ENCODE measurements at regions not wholly inside any gene's neighbourhood (a gene's known extent, or its start where the extent isn't known, plus 50 kb on each side); places are given as distances from the start of the nearest gene placed in this dataset.

GRCh38 chr2:44084850-44085249 is 83.8 kb upstream of the PPM1B start:
- H3K27me3 Mint-ChIP-seq (ENCODE audit: low read depth): no peaks in the 10 kb centered on the region
- Histone ChIP-seq H2BK20ac (ENCODE audit: low read depth, low read length, poor library complexity, severe bottlenecking) (no peak overlapping the region), H3T11ph (ENCODE audit: low read length) (no peak overlapping the region), H4K8ac (replicated peaks; ENCODE audit: insufficient read length, low read depth, low read length) (no peak overlapping the region), H3K14ac (ENCODE audit: insufficient read depth, low read length) (no peak overlapping the region), H4K91ac (ENCODE audit: insufficient read length, low read depth, low read length) (no peak overlapping the region), H3K4ac (ENCODE audit: low read depth, low read length) (no peak overlapping the region), H3K56ac (ENCODE audit: insufficient read length, low read depth, low read length) (no peak overlapping the region), H3K9ac (ENCODE audit: extremely low read depth, insufficient read length, low read length) (no peak overlapping the region), H3K79me2 (ENCODE audit: insufficient read depth, low read length) (no peaks in the 10 kb centered on the region), H2BK12ac (ENCODE audit: insufficient read length, low read depth, low read length) (no peak overlapping the region), H3K27me3 (ENCODE audit: insufficient read depth, low read length) (no peaks in the 10 kb centered on the region), H3K23ac (ENCODE audit: insufficient read length, low read depth, low read length) (no peak overlapping the region), H3K23me2 (ENCODE audit: insufficient read length, low read depth, low read length, poor library complexity, severe bottlenecking) (no peaks in the 10 kb centered on the region), H2BK15ac (ENCODE audit: low read depth, low read length) (no peak overlapping the region), H4K20me1 (ENCODE audit: control insufficient read depth, insufficient read depth, insufficient read length) (no peaks in the 10 kb centered on the region), H3K9me3 (ENCODE audit: control insufficient read depth, low read depth, low read length) (no peaks in the 10 kb centered on the region), H3K27ac (ENCODE audit: insufficient read length, low read depth, low read length) (no peak overlapping the region), H3K79me1 (ENCODE audit: insufficient read depth, low read depth, low read length, poor library complexity, severe bottlenecking) (no peaks in the 10 kb centered on the region), H2BK120ac (ENCODE audit: low read depth, low read length, poor library complexity, severe bottlenecking) (no peak overlapping the region), H3K4me1 (ENCODE audit: insufficient read depth, low read length) (peaks cover 8% of the 10 kb centered on the region; the same call in 1 of the 2 replicates), H3K4me2 (ENCODE audit: insufficient read depth, insufficient read length, low read length) (no peak overlapping the region), H3K18ac (ENCODE audit: insufficient read length, low read depth, low read length) (no peak overlapping the region), H2BK5ac (ENCODE audit: insufficient read length, low read length) (no peak overlapping the region), H2AK5ac (ENCODE audit: insufficient read length, low read length) (no peak overlapping the region), H4K5ac (ENCODE audit: insufficient read length, low read depth, low read length) (no peak overlapping the region), H2AFZ (ENCODE audit: low read length) (no peak overlapping the region)
- H3K4me3 Mint-ChIP-seq: no peak overlapping the region
- TF ChIP-seq, protein P1, sequence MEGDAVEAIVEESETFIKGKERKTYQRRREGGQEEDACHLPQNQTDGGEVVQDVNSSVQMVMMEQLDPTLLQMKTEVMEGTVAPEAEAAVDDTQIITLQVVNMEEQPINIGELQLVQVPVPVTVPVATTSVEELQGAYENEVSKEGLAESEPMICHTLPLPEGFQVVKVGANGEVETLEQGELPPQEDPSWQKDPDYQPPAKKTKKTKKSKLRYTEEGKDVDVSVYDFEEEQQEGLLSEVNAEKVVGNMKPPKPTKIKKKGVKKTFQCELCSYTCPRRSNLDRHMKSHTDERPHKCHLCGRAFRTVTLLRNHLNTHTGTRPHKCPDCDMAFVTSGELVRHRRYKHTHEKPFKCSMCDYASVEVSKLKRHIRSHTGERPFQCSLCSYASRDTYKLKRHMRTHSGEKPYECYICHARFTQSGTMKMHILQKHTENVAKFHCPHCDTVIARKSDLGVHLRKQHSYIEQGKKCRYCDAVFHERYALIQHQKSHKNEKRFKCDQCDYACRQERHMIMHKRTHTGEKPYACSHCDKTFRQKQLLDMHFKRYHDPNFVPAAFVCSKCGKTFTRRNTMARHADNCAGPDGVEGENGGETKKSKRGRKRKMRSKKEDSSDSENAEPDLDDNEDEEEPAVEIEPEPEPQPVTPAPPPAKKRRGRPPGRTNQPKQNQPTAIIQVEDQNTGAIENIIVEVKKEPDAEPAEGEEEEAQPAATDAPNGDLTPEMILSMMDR (conservative IDR thresholded peaks at IDR 0.05): no peak
- DNase-seq: no peak
- no peak overlapping the region for H3K27ac Mint-ChIP-seq
- WGBS (ENCODE audit: extremely low coverage, insufficient read length, low lambda C conversion rate): no CpG with 5 or more reads among the region's 5 CpGs
- H3K9me3 Mint-ChIP-seq: no peaks in the 10 kb centered on the region; a peak in 2 of 5 replicates
- peaks cover 28 to 31% of the 10 kb centered on the region in 2 experiments for H3K4me1 Mint-ChIP-seq
- no peaks in the 10 kb centered on the region; a peak in 1 of 7 replicates for H3K36me3 Mint-ChIP-seq (ENCODE audit: insufficient read depth in 1 of 3, low read depth in 3 of 3)
